Middle frontal gyrus (tissue), 1 donor: ENCODE measurements at regions not wholly inside any gene's neighbourhood (a gene's known extent, or its start where the extent isn't known, plus 50 kb on each side); places are given as distances from the start of the nearest gene placed in this dataset.

Source experiments
- DNase-seq: peaks from one replicate; pipeline ENCODE4 v3.0.0-alpha.2; 2015; ENCODE audit warnings: low spot score; ENCODE audit errors: extremely low spot score

- DNase-seq = no peak
These were observed 230.0 kb upstream of the GOLIM4 start for GRCh38 chr3:168325684-168326083.

DNA sequence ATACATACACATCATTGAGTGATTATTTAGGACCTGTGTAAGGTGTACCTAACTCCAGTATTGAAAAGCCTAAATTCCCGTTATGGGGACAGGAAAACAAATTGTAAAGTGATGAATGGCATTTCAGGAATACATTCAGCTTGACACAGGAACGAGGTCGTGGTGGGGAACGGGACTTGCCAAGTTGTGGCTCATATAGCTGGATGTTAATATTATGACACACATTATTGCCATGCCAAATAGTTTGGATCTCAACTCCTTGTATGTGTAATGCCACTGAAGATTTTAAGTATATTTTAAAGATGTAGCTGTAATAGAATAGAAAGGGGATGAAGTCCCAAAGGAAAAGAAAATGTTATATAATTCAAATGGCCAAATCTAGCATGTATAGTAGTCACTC is 227.2 kb upstream of the GOLIM4 start:
- DNase-seq = no peak

- no peak for DNase-seq
These were observed 218.4 kb upstream of the GOLIM4 start for GRCh38 chr3:168314166-168314565.

DNA sequence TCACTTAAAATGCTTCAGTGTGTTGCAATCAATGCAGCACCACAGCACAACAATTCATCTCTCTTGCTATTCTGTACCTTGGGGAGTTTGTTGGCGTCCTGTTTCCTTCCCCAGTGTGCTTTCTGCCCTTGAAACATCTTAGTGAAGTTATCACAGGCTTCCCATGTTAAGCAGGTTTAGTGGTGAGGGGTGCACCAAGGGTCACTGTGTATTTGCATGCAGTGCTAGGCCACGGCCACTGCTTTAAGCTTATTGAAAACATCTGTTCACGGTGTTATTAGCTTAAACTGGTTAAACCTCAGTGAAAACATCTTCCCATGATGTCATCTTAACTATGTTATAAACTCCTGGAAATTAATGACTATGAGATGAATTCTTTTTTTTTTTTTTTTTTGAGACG is 217.3 kb upstream of the GOLIM4 start:
- DNase-seq = no peak

DNA sequence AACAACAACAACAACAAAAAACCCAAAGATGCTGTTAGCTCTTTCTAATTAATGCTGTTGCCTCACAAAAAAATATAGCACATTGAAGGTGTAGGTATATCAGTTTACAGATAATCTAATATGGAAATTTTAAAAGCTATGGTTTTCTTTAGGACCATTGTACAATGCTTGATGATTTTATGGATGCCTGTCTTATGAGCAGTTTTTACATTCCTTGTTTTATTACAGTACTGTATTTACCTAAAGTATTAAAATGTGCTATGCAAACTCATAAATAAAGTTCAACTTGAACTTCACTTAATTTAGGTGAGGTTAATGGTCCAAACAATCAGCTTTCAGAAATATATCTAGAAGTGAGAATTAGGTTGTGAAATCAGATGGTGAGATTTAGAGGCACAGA is 212.2 kb upstream of the GOLIM4 start:
- no peak for DNase-seq

DNA sequence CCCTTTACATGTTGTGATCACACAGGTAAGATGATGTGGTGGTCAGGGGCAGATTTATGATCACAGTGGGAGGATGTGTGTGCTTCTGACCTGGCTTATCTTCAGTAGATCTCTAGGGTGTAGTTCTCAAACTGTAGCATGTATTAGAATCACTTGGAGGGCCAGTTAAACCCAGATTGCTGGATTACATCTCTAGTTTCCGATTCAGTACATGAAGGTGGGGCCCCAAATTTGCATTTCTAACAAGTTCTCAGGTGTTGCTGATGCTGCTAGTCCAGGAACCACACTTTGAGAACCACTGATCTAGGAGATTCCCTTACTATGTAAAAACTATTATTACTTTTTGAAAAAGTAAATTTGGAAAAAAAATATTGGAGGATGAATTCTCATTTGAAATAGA is 199.3 kb upstream of the GOLIM4 start:
- no peak for DNase-seq

GRCh38 chr3:168292296-168292695 is 196.6 kb upstream of the GOLIM4 start:
- DNase-seq = no peak

DNA sequence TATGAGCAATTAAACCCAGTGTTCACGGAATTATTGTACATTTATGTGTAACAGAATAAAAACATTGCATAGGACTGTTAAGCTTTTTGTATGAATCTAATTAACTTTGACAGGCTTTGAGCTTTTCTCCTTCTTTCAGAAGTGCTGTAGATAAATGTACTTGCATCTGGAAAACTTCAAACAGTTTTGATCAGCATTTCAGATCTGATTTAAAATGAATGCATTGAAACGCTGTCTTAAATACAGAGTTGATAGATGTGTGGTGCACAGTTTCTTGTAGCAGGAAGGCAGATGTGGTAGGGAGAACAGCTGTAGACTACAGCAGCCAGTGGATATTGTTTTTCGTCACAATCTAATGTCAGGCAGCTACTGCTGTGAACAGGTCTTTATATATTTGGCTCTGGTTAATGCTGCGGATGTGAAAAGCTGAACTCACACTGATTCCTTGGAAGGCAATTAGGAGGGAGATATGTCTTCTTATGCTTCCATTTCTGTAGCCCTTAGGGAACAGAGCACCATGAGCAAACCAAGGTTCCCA is 193.8 kb upstream of the GOLIM4 start:
- DNase-seq = no peak

DNA sequence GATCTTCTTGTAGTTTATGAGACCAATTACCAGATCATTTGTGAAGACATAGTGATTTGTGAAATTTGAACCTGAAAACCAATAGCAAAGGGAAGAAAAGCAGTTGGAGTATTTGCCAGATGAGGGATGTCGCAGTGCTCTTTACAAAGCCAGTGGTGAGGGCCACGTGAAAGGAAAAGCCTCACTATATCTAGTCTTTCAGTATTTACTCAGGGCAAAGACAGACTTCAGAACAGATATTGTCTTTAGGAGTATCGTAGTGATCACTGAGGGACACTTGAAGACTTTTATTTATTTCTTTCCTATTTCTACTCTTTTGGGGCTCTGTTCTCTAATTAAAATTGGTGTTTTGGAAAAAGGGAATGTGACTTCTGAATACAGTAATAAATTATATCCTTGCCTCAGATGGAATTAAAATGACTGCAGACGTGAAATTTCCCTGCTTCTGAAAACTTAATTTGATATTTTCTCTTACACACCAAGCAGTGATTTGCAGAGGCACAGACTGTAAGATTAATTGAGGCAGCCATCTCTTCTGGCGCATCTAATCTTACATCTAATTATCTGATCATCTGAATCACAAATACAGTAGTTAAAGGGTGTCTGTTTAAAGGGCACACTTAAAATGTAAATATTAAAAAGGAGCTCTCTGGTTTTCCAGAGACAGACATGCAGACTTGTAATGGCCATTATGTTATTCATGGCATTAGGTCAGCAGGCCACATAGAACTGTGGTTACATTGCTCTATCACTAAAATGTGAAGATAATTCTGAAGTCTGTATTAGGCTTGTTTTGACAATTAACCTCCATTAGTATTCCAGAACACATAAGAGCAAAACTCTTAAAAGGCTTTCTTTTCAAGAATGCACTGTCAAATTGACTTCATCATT is 193.0 kb upstream of the GOLIM4 start:
- no peak for DNase-seq

DNA sequence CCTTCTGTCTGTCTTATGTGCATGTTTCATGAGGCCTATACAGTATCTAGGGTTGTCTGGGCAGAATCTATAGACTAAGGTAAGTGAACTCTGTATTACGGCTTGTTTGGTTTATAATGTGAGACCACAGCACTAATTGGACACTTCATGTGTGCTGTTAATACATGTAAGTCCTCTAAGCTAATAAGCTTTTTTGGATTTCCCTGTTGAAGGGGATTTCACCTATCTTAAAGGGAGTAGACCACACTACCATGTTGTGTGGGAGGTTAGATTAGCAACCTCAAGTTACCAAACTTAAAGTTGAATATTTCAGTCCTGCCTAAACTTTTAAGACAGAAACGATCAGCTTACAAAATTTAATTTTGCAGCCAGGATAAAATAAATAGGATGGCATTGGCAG is 189.8 kb upstream of the GOLIM4 start:
- DNase-seq = no peak

- no peak for DNase-seq
These were observed 189.0 kb upstream of the GOLIM4 start for GRCh38 chr3:168284728-168285127.

- DNase-seq = no peak
These were observed 179.9 kb upstream of the GOLIM4 start for GRCh38 chr3:168275662-168276061.

- DNase-seq = no peak
These were observed 178.2 kb upstream of the GOLIM4 start for GRCh38 chr3:168273917-168274316.

DNA sequence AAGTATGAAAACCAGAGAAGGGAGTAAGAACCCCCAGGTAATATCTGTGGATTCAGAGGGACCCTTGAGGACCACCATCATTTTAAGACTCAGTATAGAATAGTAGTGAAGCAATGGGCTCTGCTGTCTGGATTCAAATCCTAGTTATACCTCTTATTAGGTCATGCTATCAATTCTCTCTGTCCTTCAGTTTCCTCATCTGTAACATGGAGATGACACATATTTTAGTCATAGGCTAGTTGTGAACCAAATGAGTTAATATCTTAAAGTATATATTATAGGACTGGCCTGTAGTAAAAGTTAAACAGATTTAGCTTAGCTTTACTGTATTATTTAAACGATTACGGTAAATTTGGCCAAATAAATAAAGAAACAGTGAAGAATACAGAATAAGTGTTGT is 177.3 kb upstream of the GOLIM4 start:
- no peak for DNase-seq

GRCh38 chr3:168272343-168272985 is 176.7 kb upstream of the GOLIM4 start:
- DNase-seq = no peak

DNA sequence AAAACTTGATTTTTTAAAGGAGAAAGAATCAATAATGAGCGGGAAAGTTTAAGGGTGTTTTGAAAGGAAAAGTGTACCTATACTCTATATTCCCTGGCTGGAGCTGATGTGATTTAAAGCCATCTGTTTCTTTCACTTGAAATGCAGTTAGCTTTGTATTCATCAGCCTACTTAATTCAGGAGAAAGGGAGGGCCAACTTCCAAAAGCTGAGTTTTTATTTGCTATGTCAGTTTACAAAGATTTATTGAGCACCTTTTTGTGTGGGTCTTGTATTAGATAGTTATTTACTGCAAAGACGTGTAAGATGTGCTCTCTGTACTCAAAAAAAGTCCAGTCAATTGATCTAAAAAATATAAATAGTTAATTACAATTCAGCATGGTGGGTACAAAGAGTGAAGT is 176.2 kb upstream of the GOLIM4 start:
- no peak for DNase-seq

DNA sequence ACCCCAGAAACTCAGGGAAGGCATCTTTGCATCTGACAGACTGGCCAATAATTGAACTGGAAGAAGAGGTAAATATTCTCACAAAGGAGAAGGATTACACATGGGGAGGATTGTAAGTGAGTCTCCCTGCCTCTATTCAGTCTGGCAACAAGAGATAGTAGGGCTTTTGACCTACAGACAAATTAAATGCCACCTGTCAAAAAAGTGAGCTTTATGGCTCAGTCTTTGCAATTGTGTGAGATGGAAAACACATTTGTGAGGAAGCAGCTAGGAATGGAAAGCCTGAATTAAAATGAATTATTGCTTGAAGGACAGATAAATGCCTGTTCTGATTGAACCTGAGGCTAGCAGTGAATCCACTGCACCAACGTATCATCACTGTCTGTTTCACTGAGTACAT is 173.3 kb upstream of the GOLIM4 start:
- no peak for DNase-seq

- DNase-seq = no peak
These were observed 171.5 kb upstream of the GOLIM4 start for GRCh38 chr3:168267179-168267578.

DNA sequence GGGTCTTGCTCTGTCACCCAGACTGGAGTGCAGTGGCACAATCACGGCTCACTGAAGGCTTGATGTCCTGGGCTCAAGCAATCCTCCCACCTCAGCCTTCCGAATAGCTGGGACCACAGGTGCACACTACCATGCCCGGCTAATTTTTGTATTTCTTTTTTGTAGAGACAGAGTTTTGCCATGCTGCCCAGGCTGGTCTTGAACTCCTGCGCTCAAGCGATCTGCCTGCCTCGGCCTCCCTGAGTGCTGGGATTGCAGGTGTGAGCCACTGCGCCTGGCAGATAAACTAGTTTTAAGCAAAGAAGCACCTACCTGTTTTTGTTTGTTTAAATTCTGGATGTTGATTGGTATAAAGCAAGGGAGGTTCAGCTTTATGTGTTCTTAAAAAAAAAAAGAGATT is 170.6 kb upstream of the GOLIM4 start:
- no peak for DNase-seq

DNA sequence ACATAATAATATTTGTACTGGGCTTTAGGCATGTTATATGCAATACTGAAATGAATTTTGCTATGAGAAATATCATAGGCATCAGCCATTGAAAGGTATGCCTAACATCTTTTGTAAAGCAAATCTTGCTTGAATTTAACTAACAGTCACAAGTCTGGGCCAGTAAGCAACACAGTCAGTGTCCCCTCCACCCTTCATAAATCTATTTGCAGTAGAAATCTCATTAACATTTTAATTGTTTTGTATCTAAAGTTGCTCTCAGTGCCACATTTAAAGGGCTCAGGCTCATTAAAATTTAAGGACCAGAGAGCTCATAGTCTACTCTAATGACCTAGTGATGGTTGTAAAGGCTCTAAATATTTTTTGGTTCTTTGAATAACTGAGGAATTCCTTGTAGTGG is 167.2 kb upstream of the GOLIM4 start:
- DNase-seq = no peak

DNA sequence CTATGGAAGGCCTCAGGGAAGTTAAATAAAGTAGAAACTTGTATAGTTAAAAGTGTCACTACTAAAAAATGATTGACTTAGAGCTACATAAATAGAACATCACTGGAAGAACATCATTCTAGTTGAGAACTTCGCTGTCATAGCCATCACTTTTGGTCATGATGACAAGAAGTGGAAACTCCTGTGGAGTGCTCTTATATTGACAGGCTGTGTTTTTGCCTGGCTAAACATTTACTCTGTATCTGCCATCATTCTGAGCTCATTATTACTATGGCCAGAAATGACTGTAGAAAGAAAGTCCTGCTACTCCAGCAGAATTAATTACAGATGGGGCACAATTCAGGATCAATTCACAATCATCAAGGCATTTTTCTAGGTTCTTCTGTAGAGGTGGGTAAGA is 165.1 kb upstream of the GOLIM4 start:
- DNase-seq = no peak

DNA sequence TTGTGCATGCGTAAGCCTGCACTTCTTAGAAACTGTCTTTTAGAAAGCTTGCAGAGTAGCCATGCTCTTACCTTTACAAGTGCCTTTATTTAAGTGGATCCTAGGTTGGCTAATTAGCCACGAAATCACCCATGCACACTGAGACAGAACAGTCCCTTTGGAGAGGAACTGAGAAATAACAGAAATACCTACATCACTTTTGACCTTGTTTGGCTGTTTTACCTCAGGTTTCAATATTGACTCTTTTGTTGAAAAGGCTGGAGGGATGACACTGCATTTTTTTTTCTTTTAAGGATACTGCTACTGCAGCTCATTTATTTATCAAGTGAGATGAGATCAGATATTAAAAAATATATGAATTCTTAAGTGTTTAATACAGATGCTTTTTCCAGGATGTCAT is 155.6 kb upstream of the GOLIM4 start:
- DNase-seq = no peak

- no peak for DNase-seq
These were observed 154.7 kb upstream of the GOLIM4 start for GRCh38 chr3:168250415-168250861.
